Stimulated activated CD4-positive, alpha-beta T cell treated with anti-CD3 and anti-CD28 coated beads, Interleukin-15, amount 100 ng/mL, for 24 hours (primary cell): ENCODE measurements at regions not wholly inside any gene's neighbourhood (a gene's known extent, or its start where the extent isn't known, plus 50 kb on each side); places are given as distances from the start of the nearest gene placed in this dataset.
"Not testable (repeated sequence)": the region's sequence is repeated elsewhere in the genome, so short reads cannot be mapped to it uniquely, and the experiment has no call there.

Experiments
- DNase-seq: peaks from one replicate; pipeline ENCODE4 v3.0.0-alpha.2; 2020

DNA sequence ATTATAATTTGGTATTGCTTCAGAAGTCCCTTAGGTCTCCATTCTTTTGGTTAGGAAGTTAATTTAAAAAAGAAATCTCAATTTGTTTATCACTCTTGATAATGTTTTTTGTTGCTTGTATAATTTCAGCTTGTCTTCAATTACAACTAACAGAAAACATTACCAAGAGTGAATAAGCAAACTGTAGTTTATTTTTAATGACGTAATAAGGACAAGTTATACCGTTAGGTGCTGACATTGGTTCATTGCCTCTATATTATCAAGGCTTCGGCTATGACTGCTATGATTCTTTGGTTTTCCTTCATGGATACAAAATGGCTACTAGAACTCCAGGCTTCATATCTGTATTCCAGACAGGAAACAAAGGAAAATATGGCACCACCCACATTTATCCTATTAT is 220.6 kb downstream of the PTGER3 start:
- no peak for DNase-seq

DNA sequence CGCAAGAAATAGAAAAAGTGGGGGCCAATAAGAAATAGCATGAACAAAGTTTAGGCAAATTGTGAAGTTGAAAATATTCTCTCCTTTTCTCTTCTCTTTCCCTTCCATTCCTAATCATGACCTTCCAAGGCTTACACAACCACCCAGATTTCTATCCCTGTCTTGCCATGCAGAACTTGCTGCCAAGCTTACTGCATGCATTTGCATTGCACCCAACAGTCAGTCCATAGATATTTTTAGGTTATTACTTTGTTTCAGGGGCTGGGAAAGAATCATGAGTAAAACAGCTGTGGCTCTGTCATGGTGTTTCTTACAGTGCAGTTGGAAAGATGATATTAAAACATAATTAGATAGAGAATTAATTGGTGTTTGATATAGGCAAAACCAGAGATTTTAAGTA is 219.4 kb downstream of the PTGER3 start:
- no peak for DNase-seq

DNA sequence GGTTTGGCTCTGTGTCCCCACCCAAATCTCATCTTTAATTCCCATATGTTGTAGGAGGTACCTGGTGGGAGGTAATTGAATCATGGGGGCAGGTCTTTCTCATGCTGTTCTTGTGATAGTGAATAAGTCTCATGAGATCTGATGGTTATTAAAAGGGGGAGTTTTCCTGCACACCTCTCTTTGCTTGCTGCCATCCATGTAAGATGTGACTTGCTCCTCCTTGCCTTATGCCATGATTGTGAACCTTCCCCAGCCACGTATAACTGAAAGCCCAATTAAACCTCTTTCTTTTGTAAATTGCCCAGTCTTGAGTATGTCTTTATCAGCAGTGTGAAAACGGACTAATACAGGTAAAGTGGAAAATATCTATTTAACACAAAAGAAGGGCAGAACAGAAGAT is 213.3 kb downstream of the PTGER3 start:
- DNase-seq: not testable (repeated sequence)

DNA sequence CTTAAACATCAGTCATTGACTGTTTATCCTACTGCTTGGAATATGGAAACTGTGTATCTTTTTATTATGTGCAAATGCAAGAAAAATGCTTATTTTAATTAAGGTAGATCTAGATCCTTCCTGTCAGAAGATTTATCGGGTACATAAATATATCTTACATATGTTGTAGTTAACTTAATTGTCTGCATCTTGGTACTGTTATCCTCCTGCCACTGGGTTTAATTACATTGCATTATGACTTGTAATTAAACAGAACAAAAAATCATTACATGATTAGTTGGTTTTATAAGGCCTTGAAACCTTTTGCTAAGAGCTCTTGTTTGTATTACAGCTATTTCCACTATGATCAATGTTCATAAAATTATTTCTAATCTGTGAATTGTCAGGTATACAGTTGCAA is 211.2 kb downstream of the PTGER3 start:
- DNase-seq: no peak

DNA sequence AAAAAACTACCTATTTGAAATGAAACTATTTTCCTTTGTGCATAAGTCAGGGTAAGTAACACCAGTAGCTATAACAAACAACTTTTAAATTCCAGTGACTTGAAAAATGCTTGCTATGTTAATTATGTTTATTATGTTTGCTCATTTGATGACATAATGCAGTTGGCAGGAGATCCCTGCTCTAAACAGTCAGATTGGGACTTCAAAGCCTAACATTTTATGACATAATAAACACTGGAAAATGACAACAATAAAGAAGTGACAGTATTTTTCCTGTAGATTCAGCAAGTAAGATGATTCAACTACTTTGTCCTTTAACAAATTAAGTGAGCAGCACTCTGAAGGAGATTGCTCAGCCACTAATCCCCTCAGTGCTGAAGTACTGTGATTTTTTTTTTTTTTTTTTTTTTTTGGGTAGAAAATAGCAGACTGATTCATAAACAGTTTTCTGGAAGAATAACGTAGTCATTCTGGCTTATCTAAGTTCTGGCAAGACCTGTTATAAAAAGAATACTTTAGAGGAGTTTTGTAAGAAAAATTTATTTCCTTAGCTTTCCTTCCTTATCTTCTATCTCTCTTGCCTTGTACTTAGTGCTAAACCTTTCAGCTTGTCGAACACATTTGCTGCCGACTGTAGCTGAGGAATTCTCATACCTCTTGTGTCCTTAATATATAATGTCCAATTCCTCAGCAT is 207.2 kb downstream of the PTGER3 start:
- DNase-seq: no peak

DNA sequence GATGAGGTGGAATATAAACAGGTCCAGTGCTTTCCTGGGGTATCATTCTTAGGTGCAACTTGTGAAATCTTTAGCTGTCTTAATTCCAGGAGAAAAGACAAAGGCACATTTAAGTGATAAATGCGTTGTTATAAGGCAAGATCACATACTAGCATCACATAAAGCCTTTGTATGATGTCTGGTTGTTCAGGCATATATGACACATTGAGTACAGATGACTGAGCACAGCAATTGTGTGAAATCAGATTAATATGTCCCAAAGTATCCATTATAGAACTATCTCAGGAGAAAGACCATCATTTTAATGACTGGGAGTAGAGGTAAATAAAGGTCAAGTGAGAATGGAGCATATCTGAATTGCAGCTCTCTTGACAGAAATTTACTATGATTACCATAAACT is 205.1 kb downstream of the PTGER3 start:
- DNase-seq: no peak

DNA sequence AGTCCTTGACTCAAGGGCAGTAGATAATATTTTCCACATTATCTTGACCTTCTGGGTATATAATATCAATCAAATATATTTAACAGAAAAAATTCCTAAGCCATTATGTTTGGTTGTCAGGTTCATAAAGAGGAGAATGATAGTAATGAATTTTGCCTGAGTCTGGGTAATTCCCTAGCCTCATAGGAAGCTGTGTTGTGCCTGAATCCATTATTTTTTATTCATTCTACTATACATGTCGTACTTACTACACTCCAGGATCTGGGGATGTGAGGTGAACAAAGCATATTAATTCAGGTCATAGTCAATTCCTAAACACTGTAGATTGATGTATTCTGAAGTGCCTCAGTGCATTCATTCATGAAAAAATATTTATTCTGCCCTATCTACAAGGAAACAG is 204.2 kb downstream of the PTGER3 start:
- DNase-seq: no peak

DNA sequence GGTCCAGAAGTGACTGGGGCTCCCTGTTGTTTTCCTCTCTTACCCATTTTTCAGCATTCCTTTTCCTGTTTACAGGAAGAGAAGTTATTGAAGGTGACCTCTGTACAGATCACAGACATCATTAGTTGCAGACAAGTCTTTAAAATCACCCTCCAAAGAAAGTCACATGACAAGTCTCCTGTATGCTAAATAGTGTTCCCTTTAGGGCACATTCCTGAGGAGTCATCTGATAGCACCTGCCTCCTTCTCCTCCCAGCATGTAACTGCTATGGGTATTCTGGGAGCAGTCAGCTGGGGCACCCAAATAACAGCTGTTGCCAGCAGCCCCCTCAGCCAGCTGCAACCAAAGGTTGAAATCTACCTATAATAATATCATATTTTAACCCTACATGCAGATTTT is 200.6 kb downstream of the PTGER3 start:
- DNase-seq: no peak

DNA sequence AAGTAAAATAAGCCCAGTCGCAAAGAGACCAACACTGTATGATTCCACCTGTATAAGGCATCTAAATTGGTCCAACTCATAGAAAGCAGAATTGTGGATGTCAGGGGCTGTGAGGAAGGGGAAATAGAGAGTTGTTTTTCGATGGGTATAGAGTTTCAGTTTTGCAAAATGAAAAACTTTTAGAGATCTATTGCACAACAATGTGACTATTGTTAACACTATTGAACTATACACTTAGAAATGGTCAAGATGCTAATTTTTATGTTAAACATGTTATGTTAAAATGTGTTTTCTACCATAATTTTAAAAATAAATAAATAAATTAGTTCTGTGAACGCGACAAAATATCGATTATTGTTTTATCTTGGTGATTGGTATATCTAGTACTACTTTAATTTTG is 192.4 kb downstream of the PTGER3 start:
- DNase-seq: no peak

DNA sequence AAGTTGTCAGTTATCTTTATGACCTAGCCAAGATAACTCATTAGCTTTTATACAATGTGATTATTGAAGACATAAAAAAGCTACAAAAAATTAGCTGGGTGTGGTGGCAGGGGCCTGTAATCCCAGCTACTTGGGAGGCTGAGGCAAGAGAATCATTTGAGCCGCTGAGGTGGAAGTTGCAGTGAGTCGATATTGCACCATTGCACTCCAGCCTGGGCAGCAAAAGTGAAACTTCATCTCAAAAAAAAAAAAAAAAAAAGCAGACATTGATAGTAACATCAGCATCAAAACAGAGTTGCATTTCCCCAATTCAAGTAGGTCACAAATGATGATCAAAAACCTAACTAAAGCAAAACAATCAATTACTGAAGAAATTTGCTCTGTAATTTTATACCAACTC is 191.4 kb downstream of the PTGER3 start:
- DNase-seq: no peak

DNA sequence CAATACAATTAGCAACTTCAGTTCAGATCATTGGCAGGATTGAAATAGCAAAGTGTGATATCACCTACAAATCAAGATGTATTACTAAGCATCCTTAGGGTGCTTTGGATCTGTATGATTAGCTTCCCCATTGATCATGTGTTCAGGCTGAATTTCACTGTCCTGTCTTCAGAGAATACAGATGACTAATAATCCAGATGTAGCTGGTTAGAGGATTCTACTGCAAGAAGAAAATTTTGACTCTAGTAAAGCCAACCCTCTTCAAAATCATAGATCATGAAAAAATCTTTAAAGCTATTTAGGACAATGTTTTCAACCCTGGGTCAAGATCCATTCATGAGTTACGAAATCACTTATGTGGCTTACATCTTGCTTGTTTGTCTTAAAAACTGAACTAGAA is 184.4 kb downstream of the PTGER3 start:
- DNase-seq: no peak

DNA sequence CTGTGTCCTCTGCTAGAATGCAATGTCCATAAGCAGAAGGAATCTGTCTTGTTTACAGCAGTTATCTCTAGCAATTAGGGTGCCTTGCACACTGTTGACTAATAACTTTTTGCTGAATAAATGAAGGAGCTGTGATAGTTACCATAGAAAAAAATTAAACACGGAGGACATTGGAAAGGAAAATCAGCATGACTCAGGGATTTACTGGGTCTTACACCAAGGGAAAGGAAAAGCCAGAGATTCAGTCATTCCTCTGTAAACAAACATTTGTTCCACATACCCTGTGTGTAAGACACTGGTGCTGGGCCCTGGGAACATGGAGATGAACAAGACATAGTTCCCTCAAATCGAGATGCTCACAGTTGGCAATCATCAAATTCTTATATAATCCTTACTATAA is 183.3 kb downstream of the PTGER3 start:
- DNase-seq: no peak

DNA sequence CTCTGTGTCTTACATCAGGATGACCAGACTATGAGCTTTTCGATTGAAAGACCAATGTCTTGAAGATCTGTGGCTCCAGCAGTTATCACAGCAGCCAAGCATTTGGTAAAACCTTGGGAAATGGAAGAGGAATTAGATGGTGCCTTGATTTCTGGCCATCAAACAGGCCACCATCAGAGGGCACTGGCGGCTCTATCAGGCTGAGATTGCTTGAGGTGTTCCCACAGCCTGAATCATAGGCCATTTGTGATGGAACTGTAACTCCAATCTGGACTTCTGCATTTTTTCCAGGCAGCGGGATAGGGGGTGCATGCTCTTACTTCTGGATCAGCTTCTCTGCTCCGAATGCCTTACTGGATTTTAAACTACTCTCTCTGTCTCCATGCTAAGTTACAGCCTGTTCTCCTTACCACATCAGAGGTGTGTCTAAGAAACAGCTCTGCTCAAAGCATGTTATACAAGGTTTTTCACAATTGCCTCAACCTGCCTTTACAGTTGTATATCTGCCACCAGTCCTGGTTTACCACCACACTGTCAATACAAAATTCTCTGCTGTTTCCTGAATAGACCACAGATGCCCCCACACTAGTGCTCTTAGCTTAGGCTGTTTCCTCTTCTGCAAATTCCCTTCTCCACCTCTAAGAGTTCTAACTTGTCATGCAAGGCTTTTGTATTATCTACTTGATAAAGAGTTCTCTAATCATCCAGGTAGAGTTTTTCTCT is 180.9 kb downstream of the PTGER3 start:
- DNase-seq: no peak

DNA sequence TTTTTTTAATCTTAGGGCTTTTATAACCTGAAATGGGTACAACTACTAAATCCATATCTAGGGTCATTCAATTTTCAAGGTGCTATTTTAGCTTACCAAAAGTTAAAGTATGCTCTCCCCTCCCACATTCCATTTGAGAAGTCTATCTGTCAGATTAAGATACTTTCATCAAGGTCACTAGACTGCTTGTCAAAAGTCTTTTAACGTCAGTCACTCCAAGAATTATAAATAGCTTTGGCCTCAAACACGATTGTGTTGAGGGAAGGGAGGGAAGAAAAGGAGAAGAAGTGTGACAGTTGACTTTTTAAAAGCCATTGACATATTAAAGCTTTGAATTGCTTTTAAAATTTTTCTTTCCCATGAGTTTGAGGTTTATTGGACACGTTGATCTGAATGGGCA is 175.8 kb downstream of the PTGER3 start:
- no peak for DNase-seq

DNA sequence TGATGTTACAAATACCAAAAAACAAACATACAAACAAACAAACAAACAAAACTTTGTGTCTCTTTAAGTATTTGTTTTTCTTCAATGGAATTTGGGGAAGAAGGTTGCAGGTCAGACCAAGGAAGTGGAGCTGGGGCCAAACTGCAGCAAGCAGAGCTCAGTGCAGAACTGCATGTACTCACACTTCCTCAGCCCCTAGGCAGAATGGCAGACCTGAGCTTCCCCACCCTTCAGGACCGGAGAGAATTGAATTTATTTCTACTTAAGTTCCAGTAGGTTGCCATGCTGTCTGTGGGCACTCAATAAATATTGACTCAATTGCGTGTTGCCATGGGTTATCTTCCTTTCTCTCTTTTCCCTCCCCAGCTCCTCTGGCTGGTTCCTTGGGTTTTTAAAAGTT is 173.6 kb downstream of the PTGER3 start:
- DNase-seq: no peak

DNA sequence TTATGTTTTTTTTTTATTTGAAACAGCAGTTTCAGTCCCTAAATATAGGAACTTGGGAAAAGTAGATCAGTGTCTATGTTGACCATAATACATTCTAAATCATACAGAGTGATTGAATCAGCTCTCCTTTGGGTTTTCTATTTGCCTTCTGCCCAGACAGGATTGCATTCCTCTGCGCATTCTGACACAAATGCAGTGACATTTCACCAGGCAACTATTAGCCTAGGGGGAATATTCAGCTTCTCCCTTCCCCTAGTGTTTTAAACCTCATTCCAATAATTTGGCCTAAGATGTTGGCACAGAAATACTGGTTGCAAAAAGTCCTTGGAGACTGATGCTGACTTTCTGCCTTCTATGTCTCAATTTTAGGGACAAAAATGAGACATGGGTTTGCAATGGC is 172.8 kb downstream of the PTGER3 start:
- DNase-seq: no peak

DNA sequence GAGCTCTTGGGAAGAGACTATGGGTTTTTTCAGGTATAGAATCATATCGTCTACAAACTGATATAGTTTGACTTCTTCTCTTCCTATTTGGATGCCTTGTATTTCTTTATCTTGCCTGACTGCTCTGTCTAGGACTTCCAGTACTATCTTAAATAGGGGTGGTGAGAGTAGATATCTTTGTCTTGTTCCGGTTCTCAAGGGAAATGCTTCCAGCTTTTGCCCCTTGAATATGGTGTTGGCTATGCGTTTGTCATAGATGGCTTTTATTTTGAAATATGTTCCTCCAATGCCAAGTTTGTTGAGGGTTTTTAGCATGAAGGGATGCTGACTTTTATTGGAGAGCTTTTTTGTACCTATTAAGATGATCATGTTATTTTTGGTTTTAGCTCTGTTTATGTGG is 170.3 kb downstream of the PTGER3 start:
- DNase-seq: no peak

DNA sequence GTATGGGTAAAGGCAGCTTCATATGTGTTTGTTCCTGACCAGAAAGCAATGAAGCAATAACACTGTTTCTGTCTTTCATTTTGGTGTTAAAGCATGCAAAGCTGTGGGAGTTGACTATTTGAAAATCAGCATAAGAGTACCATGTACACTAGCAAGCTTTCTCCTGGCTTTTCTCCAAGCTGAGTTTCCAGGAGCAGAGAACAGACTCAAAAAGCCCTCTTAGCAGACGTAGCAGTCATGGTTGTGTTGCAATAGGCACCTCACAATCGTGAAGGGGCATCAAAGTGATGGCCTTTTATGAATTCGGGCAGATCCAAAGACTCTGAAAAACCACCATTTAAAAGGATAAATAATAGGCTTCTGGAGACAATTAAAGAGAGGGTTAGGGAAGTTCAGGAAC is 159.7 kb downstream of the PTGER3 start:
- no peak for DNase-seq

DNA sequence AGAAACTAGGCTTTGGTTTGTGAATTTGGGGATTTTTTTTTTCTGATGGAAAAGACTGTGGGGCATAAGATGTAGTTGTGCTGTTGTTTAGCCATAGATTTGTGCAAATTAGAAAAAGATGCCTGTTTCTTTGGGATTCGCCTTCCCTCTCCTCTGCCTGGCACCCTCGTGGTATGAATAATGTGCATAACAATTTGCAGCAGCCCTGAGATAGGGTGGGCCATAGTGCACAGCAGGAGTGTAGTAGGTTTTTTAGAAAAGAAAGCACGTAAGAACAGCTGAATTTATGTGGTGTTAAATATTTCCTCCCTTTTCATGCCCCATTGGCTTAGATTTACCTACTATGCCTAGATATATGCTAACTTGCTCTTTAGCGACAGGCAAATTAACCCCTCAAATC is 158.9 kb downstream of the PTGER3 start:
- DNase-seq: no peak

DNA sequence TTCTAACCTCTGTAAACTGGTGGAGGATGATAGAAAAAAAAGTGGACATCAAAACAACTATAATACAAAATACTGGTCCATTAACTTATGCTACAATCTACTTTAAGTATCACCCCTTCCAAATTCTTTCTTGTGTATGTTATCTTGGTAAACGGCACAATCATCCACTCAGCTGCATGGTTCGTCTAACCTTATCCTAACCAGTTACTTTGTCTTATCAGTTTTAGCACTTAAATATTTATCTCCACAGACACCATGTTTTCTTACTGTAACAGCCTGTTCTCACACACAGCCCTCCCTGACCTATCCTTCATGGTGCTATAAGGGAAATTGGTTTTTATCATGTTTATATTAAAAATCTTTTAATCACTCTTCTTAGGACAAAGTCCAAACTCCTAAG is 157.2 kb downstream of the PTGER3 start:
- no peak for DNase-seq

DNA sequence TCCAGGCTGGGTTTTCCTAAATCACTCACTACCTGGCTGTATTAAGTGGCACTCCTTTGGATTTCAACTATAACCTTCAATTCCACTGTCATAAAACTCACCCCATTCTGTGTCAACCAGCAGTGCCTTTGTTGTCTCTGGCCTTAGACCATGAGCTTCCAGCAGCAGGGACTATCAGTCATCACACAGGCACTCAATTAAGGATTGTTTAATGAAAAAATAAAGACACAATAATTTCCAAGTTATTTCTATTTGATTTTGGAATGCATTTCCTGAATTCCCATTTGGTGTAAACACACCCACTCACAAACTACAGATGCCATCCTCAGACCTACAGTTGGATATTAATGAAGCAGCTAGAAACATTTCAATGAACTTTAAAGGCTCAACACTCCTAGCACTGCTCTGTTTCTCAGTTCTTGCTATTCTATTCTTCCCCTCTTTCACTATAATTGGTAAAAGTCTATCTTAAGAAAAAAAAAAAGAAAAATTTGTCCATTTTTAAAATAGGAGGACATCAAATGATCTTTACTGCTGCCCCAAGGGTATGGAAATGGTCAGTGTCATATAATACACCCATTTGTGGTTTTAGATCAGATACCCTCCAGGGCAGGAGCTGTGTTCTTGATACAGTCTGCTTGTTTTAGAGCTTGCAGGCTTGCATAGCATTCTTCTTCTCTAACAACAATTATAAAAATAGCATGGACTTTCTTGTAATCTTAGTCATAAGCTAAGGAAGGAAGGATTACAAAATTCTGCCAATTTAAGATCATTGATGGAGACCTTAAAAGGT is 156.4 kb downstream of the PTGER3 start:
- DNase-seq: no peak

DNA sequence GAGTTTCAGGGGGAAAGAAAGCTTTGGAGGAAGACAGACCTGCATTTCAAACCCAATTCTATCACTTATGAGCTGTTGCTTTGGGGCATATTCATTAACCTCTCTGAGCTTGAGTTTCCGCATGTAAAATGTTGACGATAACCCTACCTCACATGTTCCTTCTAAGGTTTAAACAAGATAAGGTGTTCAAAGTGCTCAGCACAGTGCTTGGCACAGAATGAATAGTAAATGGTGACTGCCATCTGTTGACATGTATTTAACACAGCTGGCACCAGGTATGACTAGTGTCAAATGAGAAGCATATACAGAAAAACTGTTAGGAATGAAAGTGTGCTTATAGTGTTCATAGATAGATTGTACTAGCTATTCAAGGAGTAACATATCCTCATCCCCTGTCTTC is 155.5 kb downstream of the PTGER3 start:
- no peak for DNase-seq

DNA sequence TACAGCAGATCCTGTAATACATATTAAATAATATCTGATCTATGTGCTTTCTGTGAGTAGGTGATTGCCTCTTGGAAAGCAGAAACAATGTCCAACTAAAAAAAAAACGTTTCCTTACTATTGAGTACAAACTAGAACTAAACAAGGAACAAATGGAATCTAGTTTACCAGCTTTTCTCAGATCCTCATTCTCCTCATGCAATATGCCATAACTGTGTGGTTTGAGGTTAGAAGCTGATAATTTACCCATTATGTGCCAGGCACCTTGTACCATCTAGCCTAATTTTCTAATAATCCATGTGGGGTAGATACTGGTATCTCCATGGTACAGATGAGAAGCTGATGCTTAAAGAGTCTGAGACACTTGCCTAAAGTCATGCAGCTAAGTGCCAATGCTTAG is 154.7 kb downstream of the PTGER3 start:
- no peak for DNase-seq

DNA sequence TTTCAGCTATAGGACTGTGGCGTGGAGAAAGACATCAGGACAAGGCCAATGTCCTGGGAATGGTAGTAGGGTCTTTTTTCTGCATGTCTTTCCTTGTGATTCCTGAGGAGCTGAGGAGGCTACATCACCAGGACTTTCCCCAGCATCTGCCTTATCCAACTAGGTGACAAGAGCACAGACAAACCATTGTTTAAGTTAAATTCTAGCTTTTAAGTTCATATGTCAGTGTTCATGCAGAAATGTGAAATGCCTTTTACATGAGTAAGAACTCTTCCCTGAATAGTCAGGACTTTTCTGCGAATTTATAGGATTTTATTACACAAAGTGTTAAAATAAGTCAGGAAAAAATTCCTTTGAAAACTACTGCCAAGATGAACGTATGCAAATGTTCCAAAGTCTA is 154.2 kb downstream of the PTGER3 start:
- no peak for DNase-seq
